Fibroblast of mammary gland (primary cell): ENCODE measurements at regions not wholly inside any gene's neighbourhood (a gene's known extent, or its start where the extent isn't known, plus 50 kb on each side); places are given as distances from the start of the nearest gene placed in this dataset.

Experiments
- DNase-seq: peaks from one replicate; pipeline ENCODE4 v3.0.0-alpha.2; 2010; ENCODE audit warnings: low read depth
- H3K4me3 ChIP-seq: 2 replicates; pipeline ENCODE4 v1.5.1; 2011; ENCODE audit warnings: low read depth, mild to moderate bottlenecking, low read length, moderate library complexity; ENCODE audit not compliant: control insufficient read depth
- TF ChIP-seq, protein P1 (sequence below): conservative IDR thresholded peaks from 2 replicates; pipeline ENCODE4 v1.5.1; 2011; ENCODE audit warnings: low read depth, low read length, inconsistent platforms; ENCODE audit not compliant: control insufficient read depth, insufficient read depth

GRCh38 chr2:129819855-129820254, 159.6 kb upstream of the RAB6C start:
- DNase-seq: no peak
- no peak overlapping the region for H3K4me3 ChIP-seq
- TF ChIP-seq, protein P1, sequence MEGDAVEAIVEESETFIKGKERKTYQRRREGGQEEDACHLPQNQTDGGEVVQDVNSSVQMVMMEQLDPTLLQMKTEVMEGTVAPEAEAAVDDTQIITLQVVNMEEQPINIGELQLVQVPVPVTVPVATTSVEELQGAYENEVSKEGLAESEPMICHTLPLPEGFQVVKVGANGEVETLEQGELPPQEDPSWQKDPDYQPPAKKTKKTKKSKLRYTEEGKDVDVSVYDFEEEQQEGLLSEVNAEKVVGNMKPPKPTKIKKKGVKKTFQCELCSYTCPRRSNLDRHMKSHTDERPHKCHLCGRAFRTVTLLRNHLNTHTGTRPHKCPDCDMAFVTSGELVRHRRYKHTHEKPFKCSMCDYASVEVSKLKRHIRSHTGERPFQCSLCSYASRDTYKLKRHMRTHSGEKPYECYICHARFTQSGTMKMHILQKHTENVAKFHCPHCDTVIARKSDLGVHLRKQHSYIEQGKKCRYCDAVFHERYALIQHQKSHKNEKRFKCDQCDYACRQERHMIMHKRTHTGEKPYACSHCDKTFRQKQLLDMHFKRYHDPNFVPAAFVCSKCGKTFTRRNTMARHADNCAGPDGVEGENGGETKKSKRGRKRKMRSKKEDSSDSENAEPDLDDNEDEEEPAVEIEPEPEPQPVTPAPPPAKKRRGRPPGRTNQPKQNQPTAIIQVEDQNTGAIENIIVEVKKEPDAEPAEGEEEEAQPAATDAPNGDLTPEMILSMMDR: no peak

- H3K4me3 ChIP-seq: no peak overlapping the region
- DNase-seq: no peak
- TF ChIP-seq, protein P1: no peak
Observed at GRCh38 chr2:129820908-129821307, 158.6 kb upstream of the RAB6C start.

DNA sequence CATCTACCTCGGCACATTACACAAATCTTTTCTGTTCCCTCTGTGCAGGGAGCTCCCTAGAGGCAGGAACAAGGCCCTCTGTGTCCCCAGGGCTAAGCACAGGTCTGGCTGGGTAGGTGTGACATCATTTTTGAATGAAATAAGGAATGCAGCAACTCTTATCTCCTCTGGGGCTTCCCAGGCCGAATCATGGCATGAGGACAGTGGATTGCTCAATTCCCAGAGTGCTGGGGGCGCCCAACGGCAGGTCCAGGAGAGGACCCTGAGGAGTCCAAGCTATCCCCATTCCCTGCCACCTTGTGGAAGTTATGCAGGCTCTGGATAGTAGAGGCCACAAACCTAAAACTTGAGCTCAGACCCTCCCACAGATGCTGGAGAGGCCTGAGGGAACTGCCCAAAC, 158.0 kb upstream of the RAB6C start:
- H3K4me3 ChIP-seq: no peak overlapping the region
- no peak for DNase-seq
- TF ChIP-seq, protein P1: no peak

DNA sequence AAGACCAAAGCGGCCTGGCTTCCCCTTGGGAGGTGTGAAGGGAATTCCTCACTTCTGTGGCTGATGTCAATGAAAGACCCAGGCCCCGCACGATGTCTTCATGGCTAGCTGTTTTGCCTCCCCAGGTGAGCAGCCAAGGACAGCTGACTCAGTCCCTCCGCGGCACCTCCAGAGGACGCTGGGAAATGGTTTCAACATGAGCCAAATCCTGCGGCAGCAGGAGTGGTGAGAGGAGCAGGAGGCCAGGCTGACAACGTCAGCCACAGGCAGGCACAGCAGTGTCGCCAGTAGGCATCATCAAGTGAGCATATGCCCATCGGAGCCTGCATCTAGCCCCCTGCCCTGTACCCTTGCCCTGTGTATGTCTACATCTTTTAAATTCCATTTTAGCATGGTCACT, 156.4 kb upstream of the RAB6C start:
- TF ChIP-seq, protein P1: no peak
- no peak overlapping the region for H3K4me3 ChIP-seq
- no peak for DNase-seq

- TF ChIP-seq, protein P1: no peak
- no peak for DNase-seq
Observed at GRCh38 chr2:129827311-129828090, 152.0 kb upstream of the RAB6C start.

GRCh38 chr2:129828792-129829191, 150.7 kb upstream of the RAB6C start:
- no peak overlapping the region for H3K4me3 ChIP-seq
- DNase-seq: no peak
- TF ChIP-seq, protein P1: no peak

More at GRCh38 chr2:129827311-129828090, 152.0 kb upstream of the RAB6C start:
- no peak overlapping the region for H3K4me3 ChIP-seq
